ENCODE measurements at regions not wholly inside any gene's neighbourhood (a gene's known extent, or its start where the extent isn't known, plus 50 kb on each side); places are given as distances from the start of the nearest gene placed in this dataset.

DNA sequence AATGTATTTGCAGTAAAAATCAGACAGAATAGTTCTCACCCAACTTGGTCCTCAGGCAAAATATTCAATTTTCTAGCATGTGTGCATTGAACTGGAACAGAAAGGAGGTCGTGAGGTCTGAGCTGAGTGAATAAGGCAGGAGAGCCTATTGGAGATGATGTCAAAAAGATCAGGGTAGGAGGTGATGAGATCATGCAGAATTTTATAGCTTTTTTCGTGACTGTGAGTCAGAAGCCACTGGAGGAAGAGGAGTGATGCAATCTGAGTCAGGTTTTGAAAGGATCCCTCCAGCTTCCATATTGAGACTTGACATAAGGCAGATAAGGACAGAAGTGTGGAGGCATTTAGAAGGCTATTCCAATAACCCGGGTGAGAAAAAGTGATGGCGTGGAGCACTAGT lies 299.5 kb upstream of the SOX11 start:
- Mint-ChIP-seq H3K4me3 (no peak overlapping the region), H3K9me3 (peaks cover 13% of the 10 kb centered on the region), H3K27me3 (no peaks in the 10 kb centered on the region), H3K4me1 (ENCODE audit: low read depth in 2 of 2) (no peaks in the 10 kb centered on the region), H3K36me3 (no peaks in the 10 kb centered on the region), H3K27ac (no peak overlapping the region)
- DNase-seq (ENCODE audit: low spot score), result no peak
- no peak for ATAC-seq

GRCh38 chr2:5393474-5393873 lies 298.7 kb upstream of the SOX11 start:
- ATAC-seq, result no peak
- H3K9me3 Mint-ChIP-seq, result peaks cover 10% of the 10 kb centered on the region
- no peak for DNase-seq (ENCODE audit: low spot score)
- H3K27ac Mint-ChIP-seq, result no peak overlapping the region
- H3K27me3 Mint-ChIP-seq, result no peaks in the 10 kb centered on the region
- no peaks in the 10 kb centered on the region for H3K4me1 Mint-ChIP-seq (ENCODE audit: low read depth in 2 of 2)
- H3K36me3 Mint-ChIP-seq, result no peaks in the 10 kb centered on the region
- no peak overlapping the region for H3K4me3 Mint-ChIP-seq

- no peaks in the 10 kb centered on the region for H3K27me3 Mint-ChIP-seq
- DNase-seq (ENCODE audit: low spot score), result no peak
- H3K4me1 Mint-ChIP-seq (ENCODE audit: low read depth in 2 of 2), result no peaks in the 10 kb centered on the region
- H3K4me3 Mint-ChIP-seq, result no peak overlapping the region
- no peak for ATAC-seq
- no peaks in the 10 kb centered on the region for H3K36me3 Mint-ChIP-seq
- no peak overlapping the region for H3K27ac Mint-ChIP-seq
- peaks cover 7% of the 10 kb centered on the region for H3K9me3 Mint-ChIP-seq
Measured at GRCh38 chr2:5394223-5394622, 298.0 kb upstream of the SOX11 start.

DNA sequence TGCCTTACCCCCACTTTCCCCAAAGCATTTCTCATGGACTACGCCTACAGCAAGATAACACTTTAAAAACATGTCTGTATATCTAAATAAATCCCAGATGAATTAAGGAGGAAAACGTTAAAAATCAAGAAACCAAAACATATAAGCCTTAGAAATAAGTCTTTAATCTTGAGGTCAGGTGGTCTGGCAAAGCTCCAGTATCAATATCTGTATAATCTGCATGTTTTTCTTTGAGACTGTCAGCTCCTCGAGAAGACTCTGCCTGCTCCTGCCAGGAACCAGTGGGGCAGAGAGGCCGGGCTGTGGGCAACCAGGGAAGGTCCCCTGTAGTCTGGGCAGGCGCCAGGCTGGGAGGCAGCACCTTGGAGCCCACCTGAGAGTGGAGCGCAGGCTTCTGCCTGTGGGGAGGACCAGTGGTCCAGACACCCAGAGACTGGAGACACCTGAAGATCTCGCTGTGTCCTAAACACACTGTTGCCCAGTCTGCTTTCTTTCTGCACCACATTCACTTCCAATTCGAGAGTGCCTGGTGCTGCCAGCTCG lies 291.0 kb upstream of the SOX11 start:
- H3K4me3 Mint-ChIP-seq, result no peak overlapping the region
- peaks cover 11% of the 10 kb centered on the region for H3K9me3 Mint-ChIP-seq
- peaks cover 5% of the 10 kb centered on the region for H3K36me3 Mint-ChIP-seq
- H3K27ac Mint-ChIP-seq, result no peak overlapping the region
- no peak for DNase-seq (ENCODE audit: low spot score)
- H3K4me1 Mint-ChIP-seq (ENCODE audit: low read depth in 2 of 2), result no peaks in the 10 kb centered on the region
- no peaks in the 10 kb centered on the region for H3K27me3 Mint-ChIP-seq
- ATAC-seq, result no peak

DNA sequence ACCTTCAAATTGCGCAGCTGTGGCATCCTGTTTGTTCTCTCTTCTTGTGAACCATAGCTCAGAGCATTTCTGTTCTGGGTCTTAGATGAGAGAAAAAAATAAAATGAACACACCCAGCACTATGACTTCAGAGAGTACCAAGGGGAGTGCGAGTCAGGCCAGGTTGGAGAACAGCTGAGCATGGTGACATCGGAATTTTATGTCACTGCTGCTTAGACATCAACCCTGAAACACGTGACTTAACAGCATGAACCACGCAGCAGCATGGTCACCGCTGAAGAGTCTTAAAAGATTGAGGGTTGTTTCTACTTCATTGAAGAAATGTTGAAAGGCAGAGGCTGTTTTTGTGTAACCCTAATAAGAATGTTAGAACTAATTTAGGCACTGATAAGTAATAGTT lies 288.8 kb upstream of the SOX11 start:
- H3K36me3 Mint-ChIP-seq, result peaks cover 5% of the 10 kb centered on the region
- ATAC-seq (no peak), DNase-seq (ENCODE audit: low spot score) (no peak)
- H3K27ac Mint-ChIP-seq, result no peak overlapping the region
- no peaks in the 10 kb centered on the region for H3K27me3 Mint-ChIP-seq
- peaks cover 7% of the 10 kb centered on the region for H3K9me3 Mint-ChIP-seq
- no peaks in the 10 kb centered on the region for H3K4me1 Mint-ChIP-seq (ENCODE audit: low read depth in 2 of 2)
- H3K4me3 Mint-ChIP-seq, result no peak overlapping the region

DNA sequence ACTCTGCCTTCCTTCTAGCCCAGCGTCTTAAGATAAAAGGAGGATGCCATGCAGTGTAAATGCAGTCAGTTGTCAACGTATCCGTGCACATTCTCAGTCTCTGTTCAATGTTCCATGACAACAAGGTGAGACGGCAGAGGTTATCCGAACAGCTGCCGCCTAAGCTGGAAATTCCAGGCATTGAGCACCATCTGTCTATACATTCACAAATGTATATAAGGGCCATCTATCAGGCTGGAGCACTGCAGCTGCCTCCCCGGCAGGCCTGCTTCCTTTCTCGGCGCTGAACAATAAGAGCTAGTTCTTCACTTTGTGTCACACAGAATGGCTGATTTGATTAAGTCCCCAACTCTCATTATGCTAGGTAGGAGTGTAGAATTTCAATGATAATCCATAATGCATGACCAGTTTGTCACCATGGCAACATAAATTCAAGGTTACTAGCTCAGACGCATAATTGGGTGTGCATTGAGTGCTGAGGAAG lies 282.2 kb upstream of the SOX11 start:
- Mint-ChIP-seq H3K27ac (no peak overlapping the region), H3K27me3 (no peaks in the 10 kb centered on the region), H3K36me3 (no peaks in the 10 kb centered on the region), H3K9me3 (peaks cover 4% of the 10 kb centered on the region), H3K4me1 (ENCODE audit: low read depth in 2 of 2) (no peaks in the 10 kb centered on the region), H3K4me3 (no peak overlapping the region)
- DNase-seq (ENCODE audit: low spot score) (no peak), ATAC-seq (no peak)

DNA sequence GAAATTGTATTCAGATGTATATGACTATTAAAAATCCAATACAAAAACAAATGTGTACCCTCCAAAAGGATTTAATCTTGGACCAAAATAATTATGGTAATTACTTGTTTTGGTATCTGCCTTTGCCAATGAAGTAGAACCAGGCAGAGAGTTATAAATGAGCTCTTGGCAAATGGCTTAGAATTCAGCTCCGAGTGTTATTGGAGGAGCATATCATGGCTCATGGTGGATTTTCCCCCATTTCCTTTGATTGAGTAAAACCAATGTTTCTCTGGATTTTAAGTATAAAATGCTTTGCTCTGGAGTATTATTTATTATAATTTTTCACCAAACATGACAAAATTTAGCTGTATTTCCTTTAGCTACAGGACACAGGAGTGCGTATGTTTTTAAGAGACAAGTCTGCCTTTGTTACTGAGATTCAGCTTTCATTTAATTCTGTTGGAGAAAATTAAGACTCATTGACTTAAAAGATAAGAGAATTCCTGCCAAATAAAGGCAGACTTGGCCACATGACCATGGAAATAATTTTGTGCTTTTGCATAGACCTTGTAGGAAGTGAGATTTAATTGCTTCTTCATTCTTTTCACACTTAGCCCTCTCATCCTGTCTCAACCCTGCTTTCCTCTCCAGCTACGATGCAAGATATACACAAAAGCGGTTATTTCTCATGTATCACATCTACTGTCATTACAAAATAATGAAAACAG lies 281.0 kb upstream of the SOX11 start:
- ATAC-seq (no peak), DNase-seq (ENCODE audit: low spot score) (no peak)
- H3K9me3 Mint-ChIP-seq, result peaks cover 4% of the 10 kb centered on the region
- no peaks in the 10 kb centered on the region for H3K27me3 Mint-ChIP-seq
- no peak overlapping the region for H3K27ac Mint-ChIP-seq
- H3K4me3 Mint-ChIP-seq, result no peak overlapping the region
- no peaks in the 10 kb centered on the region for H3K36me3 Mint-ChIP-seq
- no peaks in the 10 kb centered on the region for H3K4me1 Mint-ChIP-seq (ENCODE audit: low read depth in 2 of 2)

DNA sequence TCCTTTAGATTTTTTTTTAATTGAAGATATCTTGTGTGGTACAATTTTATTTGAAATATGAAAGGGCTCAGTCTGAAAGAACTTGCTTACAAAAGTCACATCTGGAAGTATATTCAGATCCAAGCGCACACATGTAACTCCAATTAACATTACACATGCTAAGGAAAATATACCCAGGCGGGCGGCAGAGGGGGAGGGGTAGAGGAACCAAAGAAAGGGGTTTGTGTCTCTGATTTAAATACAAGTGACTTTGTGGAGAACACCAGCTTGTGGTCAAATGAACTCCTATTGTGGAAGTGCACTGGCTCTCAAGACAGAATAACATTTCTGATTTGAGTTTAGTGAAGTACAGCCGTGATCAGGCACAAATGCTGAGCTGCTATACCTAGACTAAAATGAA lies 280.2 kb upstream of the SOX11 start:
- DNase-seq (ENCODE audit: low spot score) (no peak), ATAC-seq (no peak)
- Mint-ChIP-seq H3K27ac (no peak overlapping the region), H3K9me3 (peaks cover 4% of the 10 kb centered on the region), H3K4me3 (no peak overlapping the region), H3K36me3 (no peaks in the 10 kb centered on the region), H3K4me1 (ENCODE audit: low read depth in 2 of 2) (no peaks in the 10 kb centered on the region), H3K27me3 (no peaks in the 10 kb centered on the region)

GRCh38 chr2:5433855-5434254 lies 258.3 kb upstream of the SOX11 start:
- no peaks in the 10 kb centered on the region for H3K27me3 Mint-ChIP-seq
- peaks cover 11% of the 10 kb centered on the region for H3K9me3 Mint-ChIP-seq
- no peaks in the 10 kb centered on the region for H3K36me3 Mint-ChIP-seq
- no peaks in the 10 kb centered on the region for H3K4me1 Mint-ChIP-seq (ENCODE audit: low read depth in 2 of 2)
- H3K27ac Mint-ChIP-seq, result no peak overlapping the region
- no peak for DNase-seq (ENCODE audit: low spot score)
- H3K4me3 Mint-ChIP-seq, result no peak overlapping the region
- ATAC-seq, result no peak

DNA sequence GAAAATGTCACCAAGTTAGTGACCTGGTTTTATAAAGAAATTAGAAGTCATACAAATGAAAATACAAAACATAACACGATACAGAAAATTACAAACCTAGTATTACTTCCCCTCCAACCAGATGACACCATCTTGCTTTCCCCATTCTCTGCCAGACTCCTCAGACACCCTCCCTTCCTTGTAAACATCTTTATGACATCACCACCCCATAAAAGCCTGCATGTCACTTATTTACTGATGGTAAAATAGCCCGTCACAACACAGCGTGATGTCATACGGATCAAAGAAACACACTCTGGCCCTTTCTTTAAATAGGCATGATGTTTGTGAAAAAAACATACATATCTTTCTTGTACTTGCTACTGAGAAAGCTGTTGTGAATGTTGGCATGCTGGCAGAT lies 254.8 kb upstream of the SOX11 start:
- no peaks in the 10 kb centered on the region for H3K4me1 Mint-ChIP-seq (ENCODE audit: low read depth in 2 of 2)
- H3K27ac Mint-ChIP-seq, result no peak overlapping the region
- peaks cover 7% of the 10 kb centered on the region for H3K9me3 Mint-ChIP-seq
- no peaks in the 10 kb centered on the region for H3K27me3 Mint-ChIP-seq
- DNase-seq (ENCODE audit: low spot score) (no peak), ATAC-seq (no peak)
- no peak overlapping the region for H3K4me3 Mint-ChIP-seq
- H3K36me3 Mint-ChIP-seq, result no peaks in the 10 kb centered on the region

DNA sequence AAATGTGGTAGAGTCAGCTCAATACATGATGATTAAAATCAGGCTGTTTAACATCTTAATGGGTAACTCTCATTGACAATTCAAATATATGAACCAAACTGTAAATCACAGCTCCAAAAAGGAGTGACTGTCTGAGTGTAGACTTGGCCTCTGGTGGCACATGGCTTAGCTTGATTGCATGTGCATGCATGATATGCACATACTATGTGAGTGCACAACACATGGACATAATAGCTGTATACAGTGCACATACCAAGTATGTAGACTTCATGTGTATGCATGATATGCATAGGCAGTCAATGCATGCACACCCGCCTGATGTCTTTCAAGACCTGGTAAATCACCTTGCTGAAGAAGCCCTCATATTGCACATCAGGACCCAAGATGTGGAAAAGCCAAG lies 252.0 kb upstream of the SOX11 start:
- H3K27ac Mint-ChIP-seq, result no peak overlapping the region

GRCh38 chr2:5442736-5443135 lies 249.4 kb upstream of the SOX11 start:
- no peak for DNase-seq (ENCODE audit: low spot score)
- H3K4me1 Mint-ChIP-seq (ENCODE audit: low read depth in 2 of 2), result no peaks in the 10 kb centered on the region
- ATAC-seq, result no peak
- no peaks in the 10 kb centered on the region for H3K27me3 Mint-ChIP-seq
- H3K9me3 Mint-ChIP-seq, result peaks cover 16% of the 10 kb centered on the region
- H3K27ac Mint-ChIP-seq, result no peak overlapping the region
- H3K36me3 Mint-ChIP-seq, result peaks cover 7% of the 10 kb centered on the region
- no peak overlapping the region for H3K4me3 Mint-ChIP-seq

More for the DNA sequence above, 252.0 kb upstream of the SOX11 start:
- no peaks in the 10 kb centered on the region for H3K4me1 Mint-ChIP-seq (ENCODE audit: low read depth in 2 of 2)
- no peaks in the 10 kb centered on the region for H3K27me3 Mint-ChIP-seq
- no peak overlapping the region for H3K4me3 Mint-ChIP-seq
- no peak for DNase-seq (ENCODE audit: low spot score)
- peaks cover 16% of the 10 kb centered on the region for H3K9me3 Mint-ChIP-seq
- no peak for ATAC-seq
- peaks cover 7% of the 10 kb centered on the region for H3K36me3 Mint-ChIP-seq

DNA sequence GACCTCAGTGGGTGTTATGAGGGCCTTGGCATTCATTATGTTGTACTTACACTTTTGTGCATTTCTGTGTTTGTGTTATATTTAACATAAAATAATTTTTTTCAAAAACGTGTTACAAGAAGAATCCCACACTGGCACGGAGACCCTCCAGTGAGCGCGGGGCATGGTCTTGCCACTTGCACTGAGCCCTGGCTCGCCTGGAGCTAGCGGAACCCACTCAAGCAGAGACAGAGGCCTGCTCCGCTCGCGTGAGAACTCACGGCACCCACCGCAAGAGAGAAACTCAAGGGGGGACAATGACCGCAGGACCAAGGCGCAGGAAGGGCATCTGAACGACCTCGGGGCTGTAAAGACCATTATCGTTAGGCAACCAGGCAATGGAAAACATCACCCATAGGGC lies 248.0 kb upstream of the SOX11 start:
- Mint-ChIP-seq H3K36me3 (peaks cover 7% of the 10 kb centered on the region), H3K4me1 (ENCODE audit: low read depth in 2 of 2) (no peaks in the 10 kb centered on the region)

DNA sequence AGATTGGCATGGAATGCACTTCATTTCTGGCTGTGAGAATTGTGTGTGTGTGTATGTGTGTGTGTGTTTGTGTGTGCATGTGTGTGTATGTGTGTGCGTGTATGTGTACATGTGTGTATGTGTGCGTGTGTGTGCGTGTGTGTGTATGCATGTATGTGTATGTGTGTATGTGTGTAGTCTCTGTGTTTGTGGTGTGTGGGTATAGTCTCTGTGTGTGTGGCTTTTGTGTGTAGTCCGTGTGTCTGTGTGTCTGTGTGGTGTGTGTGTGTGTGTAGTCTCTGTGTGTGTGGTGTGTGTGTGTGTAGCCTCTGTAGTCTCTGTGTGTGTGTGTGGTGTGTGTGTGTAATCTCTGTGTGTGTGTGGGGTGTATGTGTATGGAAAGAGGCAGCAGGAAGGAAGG lies 247.3 kb upstream of the SOX11 start:
- peaks cover 13% of the 10 kb centered on the region for H3K9me3 Mint-ChIP-seq
- DNase-seq (ENCODE audit: low spot score) (no peak), ATAC-seq (no peak)
- H3K27me3 Mint-ChIP-seq, result no peaks in the 10 kb centered on the region
- peaks cover 7% of the 10 kb centered on the region for H3K36me3 Mint-ChIP-seq
- H3K4me1 Mint-ChIP-seq (ENCODE audit: low read depth in 2 of 2), result no peaks in the 10 kb centered on the region
- no peak overlapping the region for H3K4me3 Mint-ChIP-seq
- no peak overlapping the region for H3K27ac Mint-ChIP-seq

More for the DNA sequence above, 248.0 kb upstream of the SOX11 start:
- no peak for DNase-seq (ENCODE audit: low spot score)
- H3K9me3 Mint-ChIP-seq, result peaks cover 13% of the 10 kb centered on the region
- H3K4me3 Mint-ChIP-seq, result no peak overlapping the region
- ATAC-seq, result no peak
- H3K27ac Mint-ChIP-seq, result no peak overlapping the region
- H3K27me3 Mint-ChIP-seq, result no peaks in the 10 kb centered on the region

GRCh38 chr2:5449867-5450266 lies 242.3 kb upstream of the SOX11 start:
- Mint-ChIP-seq H3K9me3 (peaks cover 6% of the 10 kb centered on the region), H3K27ac (no peak overlapping the region)

More at GRCh38 chr2:5449867-5450266, 242.3 kb upstream of the SOX11 start:
- ATAC-seq, result no peak
- Mint-ChIP-seq H3K36me3 (peaks cover 3% of the 10 kb centered on the region), H3K27me3 (no peaks in the 10 kb centered on the region), H3K4me1 (ENCODE audit: low read depth in 2 of 2) (no peaks in the 10 kb centered on the region), H3K4me3 (no peak overlapping the region)
- DNase-seq (ENCODE audit: low spot score), result no peak
